Aorta (tissue), 5 donors: ENCODE measurements at regions not wholly inside any gene's neighbourhood (a gene's known extent, or its start where the extent isn't known, plus 50 kb on each side); places are given as distances from the start of the nearest gene placed in this dataset.
"Not testable (repeated sequence)": the region's sequence is repeated elsewhere in the genome, so short reads cannot be mapped to it uniquely, and the experiment has no call there.

ENCODE experiments used
- ATAC-seq: fragments of 200-7000 bp; cut with Tn5 transposase; one replicate; pipeline ENCODE4 v1.9.1; 2022; ENCODE audit warnings: moderate library complexity; ENCODE audit not compliant: low FRiP score
- DNase-seq, 2 donors: peaks; one replicate each; pipeline ENCODE4 v3.0.0-alpha.2; 2020
- H3K27ac ChIP-seq, 2 donors: one replicate each; pipeline ENCODE4 v1.5.1; 2013; ENCODE audit warnings: low read length in 2 of 2, mild to moderate bottlenecking in 2 of 2, moderate library complexity in 2 of 2, control low read depth in 1 of 2, inconsistent platforms in 1 of 2, low read depth in 1 of 2
- H3K27me3 ChIP-seq, 2 donors: one replicate each; pipeline ENCODE4 v1.6.1; 2013; ENCODE audit warnings: control low read depth in 1 of 2, low read length in 1 of 2, mild to moderate bottlenecking in 1 of 2, moderate library complexity in 1 of 2; ENCODE audit not compliant: insufficient read depth in 2 of 2, control insufficient read depth in 1 of 2
- H3K36me3 ChIP-seq, 2 donors: one replicate each; pipeline ENCODE4 v1.6.1; 2013; ENCODE audit warnings: control low read depth in 1 of 2, low read length in 1 of 2, mild to moderate bottlenecking in 1 of 2; ENCODE audit not compliant: insufficient read depth in 2 of 2, control insufficient read depth in 1 of 2
- H3K4me1 ChIP-seq, 2 donors: one replicate each; pipeline ENCODE4 v1.6.1; 2013; ENCODE audit warnings: low read length in 2 of 2, control low read depth in 1 of 2, mild to moderate bottlenecking in 1 of 2, moderate library complexity in 1 of 2; ENCODE audit not compliant: insufficient read depth in 2 of 2, control insufficient read depth in 1 of 2
- H3K4me3 ChIP-seq, 2 donors: one replicate each; pipeline ENCODE4 v1.5.1; 2013; ENCODE audit warnings: low read length in 2 of 2, control low read depth in 1 of 2, mild to moderate bottlenecking in 1 of 2
- H3K9me3 ChIP-seq: one replicate; pipeline ENCODE4 v1.6.1; 2013; ENCODE audit warnings: mild to moderate bottlenecking, low read length; ENCODE audit not compliant: control insufficient read depth
- WGBS, 2 donors: extraction: QIAGEN DNeasy Blood & Tissue Kit; methylation state at CpG; one replicate each; pipeline ENCODE4 v1.1.7; 2013; 5-methylcytosine and 5-hydroxymethylcytosine counted together
- intact Hi-C, 2 donors: fragments of 100-400 bp; cut with DNase I; formaldehyde crosslinking; loops; one replicate each; pipeline versions ENCODE4 v1.14.2 to v1.15.0; 2022
- donor health status: healthy with polysubstance abuse.
- donor health status: Bipolar disorder and iron deficiency.
- donor health status: DM: no; HTN: no; CAD: no.
- donor health status: DM: no; HTN: no; CAD: no.
- donor health status: DM: yes; HTN: yes; CAD: no.

GRCh38 chr1:34366875-34367624, 190.3 kb downstream of the C1orf94 start:
- intact Hi-C loops = no loop called here
- Histone ChIP-seq H3K4me1 (no peaks in the 10 kb centered on the region), H3K27me3 (peaks cover 0 to 2% of the 10 kb centered on the region in 2 donors), H3K9me3 (peaks cover 4% of the 10 kb centered on the region), H3K27ac (no peak overlapping the region), H3K36me3 (no peaks in the 10 kb centered on the region), H3K4me3 (no peak overlapping the region)
- DNase-seq (no peak), ATAC-seq (no peak)
- 63 to 64% methylated on average over 3 of the region's 3 CpGs for WGBS, 2 donors

GRCh38 chr1:34367954-34368353, 191.2 kb downstream of the C1orf94 start:
- 57 to 63% methylated on average over 6 of the region's 6 CpGs for WGBS, 2 donors
- no peaks in the 10 kb centered on the region for H3K36me3 ChIP-seq
- H3K4me3 ChIP-seq = no peak overlapping the region
- peaks cover 1% of the 10 kb centered on the region for H3K9me3 ChIP-seq
- DNase-seq = no peak
- no peak overlapping the region for H3K27ac ChIP-seq
- H3K27me3 ChIP-seq = peaks cover 0 to 2% of the 10 kb centered on the region in 2 donors
- no peaks in the 10 kb centered on the region for H3K4me1 ChIP-seq
- no peak for ATAC-seq
- intact Hi-C loops = no loop called here

DNA sequence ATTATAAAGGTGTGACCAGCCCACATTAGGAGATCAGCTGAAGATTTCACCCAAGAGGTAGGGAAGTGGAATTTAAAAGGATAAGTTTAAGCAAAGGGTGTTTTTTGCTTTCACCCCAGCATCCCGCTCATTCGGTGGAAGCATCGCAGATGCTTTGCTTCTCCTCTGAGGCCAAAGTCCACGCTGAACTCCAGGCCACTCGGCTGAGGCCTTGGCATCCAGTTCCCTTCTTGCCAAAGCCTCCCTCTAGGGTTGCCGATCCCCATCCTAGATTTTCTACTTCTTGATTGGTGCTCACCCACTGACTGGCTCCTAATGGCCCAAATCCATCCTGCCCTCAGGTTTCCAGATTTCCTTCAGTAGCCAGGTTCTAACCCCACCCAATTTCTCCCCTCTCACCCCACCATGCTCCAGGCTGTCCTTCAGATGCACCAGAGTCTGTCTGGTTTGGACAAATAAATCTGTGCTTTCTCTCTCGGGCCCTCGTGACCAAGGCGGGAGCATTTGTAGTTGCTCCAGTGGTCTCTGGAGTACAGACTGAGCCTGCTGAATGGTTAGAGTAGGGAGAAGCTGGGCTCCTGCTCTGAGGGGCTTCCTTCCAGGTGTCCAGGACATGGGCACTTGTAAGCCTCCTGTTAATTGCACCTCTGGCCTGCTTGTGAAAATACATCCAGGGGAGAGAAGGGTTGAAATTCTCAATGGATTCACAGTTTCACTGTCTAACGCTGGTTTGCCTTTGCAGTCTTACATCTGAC, 193.2 kb downstream of the C1orf94 start:
- DNase-seq (no peak), ATAC-seq (no peak)
- 81 to 84% methylated on average over 10 of the region's 10 CpGs for WGBS, 2 donors
- H3K27me3 ChIP-seq = peaks cover 0 to 2% of the 10 kb centered on the region in 2 donors
- no peak overlapping the region for H3K4me3 ChIP-seq
- no peak overlapping the region for H3K27ac ChIP-seq
- H3K4me1 ChIP-seq = no peaks in the 10 kb centered on the region
- H3K9me3 ChIP-seq = no peaks in the 10 kb centered on the region
- no peaks in the 10 kb centered on the region for H3K36me3 ChIP-seq
- intact Hi-C loops = no loop called here

DNA sequence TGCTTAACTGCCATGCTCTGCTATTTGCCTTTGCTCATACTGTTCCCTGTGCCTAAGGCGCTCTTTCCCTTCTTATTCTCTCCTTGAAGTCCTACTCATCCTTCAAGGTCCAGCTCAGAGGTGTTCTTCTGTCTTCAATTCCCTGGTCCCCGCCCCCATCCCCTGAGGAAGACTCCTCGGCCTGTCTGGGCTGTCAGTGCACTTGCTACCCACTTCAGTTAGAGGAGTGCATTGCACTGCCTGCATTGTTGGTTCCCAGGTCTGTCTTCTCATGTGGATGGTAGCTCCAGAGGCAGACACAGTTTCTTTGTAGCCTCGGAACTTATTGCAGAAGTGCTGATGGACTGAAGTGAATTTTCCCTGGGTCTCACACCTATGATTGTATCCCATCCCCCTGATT, 194.0 kb downstream of the C1orf94 start:
- Histone ChIP-seq H3K27me3 (peaks cover 0 to 2% of the 10 kb centered on the region in 2 donors), H3K4me1 (no peaks in the 10 kb centered on the region), H3K36me3 (no peaks in the 10 kb centered on the region), H3K4me3 (no peak overlapping the region), H3K9me3 (no peaks in the 10 kb centered on the region), H3K27ac (no peak overlapping the region)
- intact Hi-C loops = no loop called here
- ATAC-seq = no peak
- 69 to 73% methylated on average over 4 of the region's 4 CpGs for WGBS, 2 donors
- DNase-seq = no peak

DNA sequence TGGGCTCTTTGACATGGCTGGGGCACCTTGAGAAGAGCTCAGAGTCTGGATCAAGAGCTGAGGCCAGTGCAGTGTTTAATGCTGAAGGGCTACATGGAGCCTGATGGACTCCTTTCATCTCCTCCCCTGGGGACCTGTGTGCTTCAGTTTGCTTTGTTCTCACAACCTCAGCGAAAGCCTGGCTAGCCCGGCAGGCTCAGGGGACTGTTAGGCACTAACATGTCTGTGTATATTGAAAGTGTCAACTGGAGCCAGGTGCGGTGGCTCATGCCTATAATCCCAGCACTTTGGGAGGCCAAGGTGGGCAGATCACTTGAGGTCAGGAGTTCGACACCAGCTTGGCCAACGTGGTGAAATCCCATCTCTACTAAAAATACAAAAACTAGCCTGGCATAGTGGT, 194.5 kb downstream of the C1orf94 start:
- intact Hi-C loops, H3K27ac ChIP-seq, H3K27me3 ChIP-seq, DNase-seq, H3K4me1 ChIP-seq, H3K4me3 ChIP-seq, ATAC-seq, H3K9me3 ChIP-seq, H3K36me3 ChIP-seq: not testable (repeated sequence)
- 71 to 75% methylated on average over 5 of the region's 5 CpGs for WGBS, 2 donors

- DNase-seq (no peak), ATAC-seq (no peak)
- Histone ChIP-seq H3K27ac (no peak overlapping the region), H3K4me1 (no peaks in the 10 kb centered on the region), H3K36me3 (no peaks in the 10 kb centered on the region), H3K4me3 (no peak overlapping the region), H3K27me3 (peaks cover 0 to 3% of the 10 kb centered on the region in 2 donors), H3K9me3 (peaks cover 1% of the 10 kb centered on the region)
- WGBS, 2 donors = 47 to 76% methylated on average over 1 of the region's 1 CpG
- intact Hi-C loops = no loop called here
Measured at GRCh38 chr1:34371829-34372532, 195.3 kb downstream of the C1orf94 start.

GRCh38 chr1:34372891-34373290, 196.2 kb downstream of the C1orf94 start:
- intact Hi-C loops = no loop called here
- Histone ChIP-seq H3K4me3 (no peak overlapping the region), H3K27ac (no peak overlapping the region), H3K36me3 (no peaks in the 10 kb centered on the region), H3K9me3 (peaks cover 2% of the 10 kb centered on the region), H3K4me1 (no peaks in the 10 kb centered on the region), H3K27me3 (peaks cover 0 to 3% of the 10 kb centered on the region in 2 donors)
- ATAC-seq = no peak
- 58 to 60% methylated on average over 1 of the region's 1 CpG for WGBS, 2 donors
- DNase-seq = no peak

DNA sequence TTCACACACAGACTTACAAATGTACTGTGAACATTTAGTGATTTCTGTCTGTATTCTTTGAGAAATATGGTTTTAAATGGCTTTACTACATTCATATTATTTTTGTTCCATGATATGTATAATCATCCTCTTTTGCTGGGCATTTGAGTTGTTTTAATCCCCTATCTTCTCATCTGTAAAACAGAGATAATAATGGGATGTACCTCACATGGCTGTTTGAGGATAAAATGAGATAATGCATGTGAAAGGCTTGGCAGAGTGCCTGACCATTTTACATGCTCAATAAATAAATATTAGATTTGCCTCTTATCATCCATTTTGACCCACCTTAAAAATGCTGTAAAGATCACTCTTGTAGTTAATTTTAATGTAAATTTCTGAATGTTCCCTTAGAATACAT, 197.2 kb downstream of the C1orf94 start:
- Histone ChIP-seq H3K36me3 (no peaks in the 10 kb centered on the region), H3K4me3 (no peak overlapping the region), H3K4me1 (no peaks in the 10 kb centered on the region), H3K9me3 (peaks cover 4% of the 10 kb centered on the region), H3K27me3 (peaks cover 0 to 3% of the 10 kb centered on the region in 2 donors), H3K27ac (no peak overlapping the region)
- no peak for ATAC-seq
- intact Hi-C loops = no loop called here
- DNase-seq = no peak
